ENCODE measurements at regions not wholly inside any gene's neighbourhood (a gene's known extent, or its start where the extent isn't known, plus 50 kb on each side); places are given as distances from the start of the nearest gene placed in this dataset.

- DNase-seq (ENCODE audit: low read depth) = no peak
- TF ChIP-seq MAX (IDR thresholded peaks at IDR 0.05; ENCODE audit: low read depth, low read length) (no peak), CTCF (IDR thresholded peaks at IDR 0.05; ENCODE audit: low read depth, low read length) (no peak)
- H3K4me3 ChIP-seq (ENCODE audit: low read depth, low read length) = no peak overlapping the region
These were observed 655.9 kb upstream of the SYT4 start for GRCh38 chr18:43933177-43933576.

DNA sequence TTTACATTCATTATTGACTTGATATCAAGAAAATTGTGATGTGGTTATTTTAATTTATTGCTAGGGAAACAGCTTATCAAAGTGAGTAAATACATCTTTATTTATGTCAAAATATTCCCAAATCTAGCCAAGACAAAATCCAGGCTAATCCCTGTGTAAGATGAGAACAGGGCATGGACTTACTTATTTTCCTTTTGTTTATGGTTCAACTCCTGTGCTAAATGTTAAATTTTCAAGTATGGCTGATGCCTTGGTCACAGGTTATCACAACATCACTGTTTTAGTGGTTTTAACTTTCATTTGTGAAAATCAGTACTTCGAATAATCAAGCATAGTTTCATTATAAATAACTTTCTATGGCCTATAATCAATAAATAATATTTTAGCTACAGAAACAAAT lies 657.0 kb upstream of the SYT4 start:
- TF ChIP-seq MYC (IDR thresholded peaks at IDR 0.05; ENCODE audit: low read depth, low read length) (no peak), POLR2A (IDR thresholded peaks at IDR 0.05; ENCODE audit: extremely low read depth, insufficient read length) (no peak), MAX (IDR thresholded peaks at IDR 0.05; ENCODE audit: low read depth, low read length) (no peak), CTCF (IDR thresholded peaks at IDR 0.05; ENCODE audit: low read depth, low read length) (no peak)
- no peak overlapping the region for H3K4me3 ChIP-seq (ENCODE audit: low read depth, low read length)
- DNase-seq (ENCODE audit: low read depth) = no peak

- TF ChIP-seq POLR2A (IDR thresholded peaks at IDR 0.05; ENCODE audit: extremely low read depth, insufficient read length) = no peak
- no peak for TF ChIP-seq MAX (IDR thresholded peaks at IDR 0.05; ENCODE audit: low read depth, low read length)
- TF ChIP-seq CTCF (IDR thresholded peaks at IDR 0.05; ENCODE audit: low read depth, low read length) = no peak
- TF ChIP-seq MYC (IDR thresholded peaks at IDR 0.05; ENCODE audit: low read depth, low read length) = no peak
- no peak for DNase-seq (ENCODE audit: low read depth)
- no peak overlapping the region for H3K4me3 ChIP-seq (ENCODE audit: low read depth, low read length)
These were observed 657.6 kb upstream of the SYT4 start for GRCh38 chr18:43934781-43935471.

DNA sequence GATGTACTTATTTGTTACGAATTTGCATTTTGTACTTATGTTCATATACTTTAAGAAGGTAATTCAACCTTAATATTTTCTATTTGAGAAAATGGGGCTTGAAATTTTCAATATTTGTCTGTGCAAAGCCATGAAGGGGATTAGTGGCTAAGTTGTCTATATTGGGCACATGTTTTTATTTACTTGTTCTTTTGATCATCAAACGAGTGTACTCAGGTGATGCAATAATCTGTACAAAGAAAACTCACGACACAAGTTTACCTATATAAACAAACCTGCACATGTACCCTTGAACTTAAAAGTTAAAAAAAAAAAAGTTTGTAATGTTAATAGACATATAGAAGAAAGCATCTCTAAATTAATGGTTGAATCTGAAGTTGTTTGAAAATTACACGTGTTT lies 658.9 kb upstream of the SYT4 start:
- DNase-seq (ENCODE audit: low read depth) = no peak
- no peak for TF ChIP-seq CTCF (IDR thresholded peaks at IDR 0.05; ENCODE audit: low read depth, low read length)
- no peak for TF ChIP-seq MYC (IDR thresholded peaks at IDR 0.05; ENCODE audit: low read depth, low read length)
- no peak for TF ChIP-seq MAX (IDR thresholded peaks at IDR 0.05; ENCODE audit: low read depth, low read length)
- no peak for TF ChIP-seq POLR2A (IDR thresholded peaks at IDR 0.05; ENCODE audit: extremely low read depth, insufficient read length)
- no peak overlapping the region for H3K4me3 ChIP-seq (ENCODE audit: low read depth, low read length)

- no peak for DNase-seq (ENCODE audit: low read depth)
- TF ChIP-seq CTCF (IDR thresholded peaks at IDR 0.05; ENCODE audit: low read depth, low read length) (no peak), MYC (IDR thresholded peaks at IDR 0.05; ENCODE audit: low read depth, low read length) (no peak), POLR2A (IDR thresholded peaks at IDR 0.05; ENCODE audit: extremely low read depth, insufficient read length) (no peak)
- H3K4me3 ChIP-seq (ENCODE audit: low read depth, low read length) = no peak overlapping the region
These were observed 672.0 kb upstream of the SYT4 start for GRCh38 chr18:43949291-43949690.

DNA sequence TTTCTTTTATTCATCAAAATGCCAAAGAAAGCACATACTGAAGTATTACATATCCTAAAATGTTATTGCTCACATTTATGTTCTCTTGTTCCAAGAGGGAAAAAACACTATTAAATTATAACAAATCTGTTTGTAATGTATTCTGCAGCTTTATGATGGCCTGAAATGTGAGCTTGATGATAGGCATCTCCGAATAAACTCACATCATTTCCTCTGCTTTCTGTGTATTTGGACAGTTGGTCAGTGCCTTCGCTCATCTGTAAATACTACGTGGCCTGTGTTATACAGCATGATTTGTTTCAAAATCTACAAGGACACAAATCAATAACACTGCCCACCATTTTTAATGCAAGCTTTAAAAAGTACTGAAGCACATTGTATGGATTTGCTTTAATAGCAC lies 672.8 kb upstream of the SYT4 start:
- H3K4me3 ChIP-seq (ENCODE audit: low read depth, low read length) = no peak overlapping the region
- DNase-seq (ENCODE audit: low read depth) = no peak
- TF ChIP-seq MAX (IDR thresholded peaks at IDR 0.05; ENCODE audit: low read depth, low read length) (no peak), MYC (IDR thresholded peaks at IDR 0.05; ENCODE audit: low read depth, low read length) (no peak), POLR2A (IDR thresholded peaks at IDR 0.05; ENCODE audit: extremely low read depth, insufficient read length) (no peak)
